Breast epithelium (tissue), 3 donors: ENCODE measurements at regions not wholly inside any gene's neighbourhood (a gene's known extent, or its start where the extent isn't known, plus 50 kb on each side); places are given as distances from the start of the nearest gene placed in this dataset.

Source experiments
- CTCF ChIP-seq, 3 donors: fragments of 450-650 bp; IDR thresholded peaks; one replicate each; pipeline ENCODE4 v1.5.1; 2016 to 2017; ENCODE audit warnings: antibody characterized with exemption in 3 of 3, mild to moderate bottlenecking in 3 of 3, moderate library complexity in 3 of 3
- POLR2A ChIP-seq: fragments of 450-650 bp; IDR thresholded peaks from one replicate; pipeline ENCODE4 v1.6.1; 2016; ENCODE audit warnings: antibody characterized with exemption, mild to moderate bottlenecking, moderate library complexity

- TF ChIP-seq CTCF (IDR thresholded peaks at IDR 0.05), result no peak
- no peak for TF ChIP-seq POLR2A
Measured at GRCh38 chr3:72169561-72170472, 384.9 kb upstream of the PROK2 start.
